ENCODE measurements at regions not wholly inside any gene's neighbourhood (a gene's known extent, or its start where the extent isn't known, plus 50 kb on each side); places are given as distances from the start of the nearest gene placed in this dataset.

DNA sequence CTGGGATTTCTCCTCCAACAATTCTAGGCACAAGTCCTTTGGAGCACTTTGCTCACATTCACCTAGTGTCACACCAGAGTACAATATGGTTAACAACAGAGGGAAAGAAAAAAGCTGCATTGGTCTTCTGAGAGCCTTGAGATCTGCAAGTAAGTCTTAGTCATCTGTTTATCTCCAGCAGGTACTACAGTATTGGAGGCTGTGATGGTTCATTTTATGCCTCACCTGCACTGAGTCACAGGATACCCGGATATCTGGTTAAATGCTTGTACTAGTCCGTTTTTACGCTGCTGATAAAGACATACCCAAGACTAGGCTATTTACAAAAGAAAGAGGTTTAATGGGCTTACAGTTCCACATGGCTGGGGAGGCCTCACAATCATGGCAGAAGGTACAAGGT lies 525.0 kb downstream of the NR2F1-AS1 start:
- H3K9me3 ChIP-seq (ENCODE audit: control insufficient read depth, insufficient read depth, low read depth, low read length): no peaks in the 10 kb centered on the region
- no peak for DNase-seq (ENCODE audit: low read depth in 2 of 2)
- no peaks in the 10 kb centered on the region for H3K27me3 ChIP-seq (ENCODE audit: control insufficient read depth, insufficient read depth, low read length)
- H2AFZ ChIP-seq (ENCODE audit: low read length): no peak overlapping the region
- no peak for TF ChIP-seq EZH2 (IDR thresholded peaks at IDR 0.05; ENCODE audit: low read length, missing control alignments)
- TF ChIP-seq, protein P1, sequence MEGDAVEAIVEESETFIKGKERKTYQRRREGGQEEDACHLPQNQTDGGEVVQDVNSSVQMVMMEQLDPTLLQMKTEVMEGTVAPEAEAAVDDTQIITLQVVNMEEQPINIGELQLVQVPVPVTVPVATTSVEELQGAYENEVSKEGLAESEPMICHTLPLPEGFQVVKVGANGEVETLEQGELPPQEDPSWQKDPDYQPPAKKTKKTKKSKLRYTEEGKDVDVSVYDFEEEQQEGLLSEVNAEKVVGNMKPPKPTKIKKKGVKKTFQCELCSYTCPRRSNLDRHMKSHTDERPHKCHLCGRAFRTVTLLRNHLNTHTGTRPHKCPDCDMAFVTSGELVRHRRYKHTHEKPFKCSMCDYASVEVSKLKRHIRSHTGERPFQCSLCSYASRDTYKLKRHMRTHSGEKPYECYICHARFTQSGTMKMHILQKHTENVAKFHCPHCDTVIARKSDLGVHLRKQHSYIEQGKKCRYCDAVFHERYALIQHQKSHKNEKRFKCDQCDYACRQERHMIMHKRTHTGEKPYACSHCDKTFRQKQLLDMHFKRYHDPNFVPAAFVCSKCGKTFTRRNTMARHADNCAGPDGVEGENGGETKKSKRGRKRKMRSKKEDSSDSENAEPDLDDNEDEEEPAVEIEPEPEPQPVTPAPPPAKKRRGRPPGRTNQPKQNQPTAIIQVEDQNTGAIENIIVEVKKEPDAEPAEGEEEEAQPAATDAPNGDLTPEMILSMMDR (conservative IDR thresholded peaks at IDR 0.05 in 1 of 2, IDR thresholded peaks at IDR 0.05 in 1 of 2; ENCODE audit: low read depth in 1 of 2, low read length in 2 of 2): no peak
- H3K36me3 ChIP-seq (ENCODE audit: control insufficient read depth, insufficient read depth, low read length): no peaks in the 10 kb centered on the region
- H4K20me1 ChIP-seq (ENCODE audit: control insufficient read depth, extremely low read depth, insufficient read depth, low read length): no peaks in the 10 kb centered on the region
- H3K79me2 ChIP-seq (ENCODE audit: control insufficient read depth, insufficient read depth, low read length): no peaks in the 10 kb centered on the region
- H3K4me1 ChIP-seq (ENCODE audit: control insufficient read depth, extremely low read depth, insufficient read depth, low read length): peaks cover 2% of the 10 kb centered on the region
- H3K4me3 ChIP-seq (replicated peaks in 1 of 4; ENCODE audit: control extremely low read depth in 1 of 4, insufficient read depth in 1 of 4, low read depth in 3 of 4, low read length in 4 of 4): no peak overlapping the region
- H3K4me2 ChIP-seq (ENCODE audit: extremely low read depth, insufficient read depth, low read length): no peak overlapping the region
- no peak overlapping the region for H3K9ac ChIP-seq (ENCODE audit: insufficient read depth, low read length)
- no peak overlapping the region for H3K27ac ChIP-seq (ENCODE audit: insufficient read depth, low read length)

DNA sequence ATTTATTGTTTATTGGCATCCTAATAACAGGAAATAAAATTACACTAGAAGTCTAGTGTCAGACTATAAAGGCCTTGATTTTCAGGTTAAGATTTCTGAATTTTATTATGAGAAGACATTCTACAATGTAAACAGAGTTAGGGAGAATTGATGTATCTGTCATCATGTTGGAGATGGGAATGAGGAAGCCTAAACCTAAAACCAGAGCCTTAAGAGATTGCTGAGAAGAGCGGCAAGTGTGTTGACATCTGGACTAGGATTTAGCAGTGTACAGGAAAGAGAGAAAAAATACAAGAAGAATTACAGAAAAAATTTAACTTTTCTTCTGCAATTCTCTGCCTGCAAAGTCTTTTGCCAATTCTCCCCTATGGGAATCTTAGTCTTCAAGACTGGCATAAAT lies 525.5 kb downstream of the NR2F1-AS1 start:
- Histone ChIP-seq H2AFZ (ENCODE audit: low read length) (no peak overlapping the region), H3K9ac (ENCODE audit: insufficient read depth, low read length) (no peak overlapping the region), H3K4me2 (ENCODE audit: extremely low read depth, insufficient read depth, low read length) (no peak overlapping the region), H3K4me1 (ENCODE audit: control insufficient read depth, extremely low read depth, insufficient read depth, low read length) (peaks cover 2% of the 10 kb centered on the region), H4K20me1 (ENCODE audit: control insufficient read depth, extremely low read depth, insufficient read depth, low read length) (no peaks in the 10 kb centered on the region), H3K36me3 (ENCODE audit: control insufficient read depth, insufficient read depth, low read length) (no peaks in the 10 kb centered on the region), H3K79me2 (ENCODE audit: control insufficient read depth, insufficient read depth, low read length) (no peaks in the 10 kb centered on the region), H3K4me3 (replicated peaks in 1 of 4; ENCODE audit: control extremely low read depth in 1 of 4, insufficient read depth in 1 of 4, low read depth in 3 of 4, low read length in 4 of 4) (no peak overlapping the region), H3K27me3 (ENCODE audit: control insufficient read depth, insufficient read depth, low read length) (no peaks in the 10 kb centered on the region), H3K9me3 (ENCODE audit: control insufficient read depth, insufficient read depth, low read depth, low read length) (no peaks in the 10 kb centered on the region), H3K27ac (ENCODE audit: insufficient read depth, low read length) (no peak overlapping the region)
- no peak for DNase-seq (ENCODE audit: low read depth in 2 of 2)
- TF ChIP-seq EZH2 (IDR thresholded peaks at IDR 0.05; ENCODE audit: low read length, missing control alignments): no peak
- TF ChIP-seq, protein P1 (conservative IDR thresholded peaks at IDR 0.05 in 1 of 2, IDR thresholded peaks at IDR 0.05 in 1 of 2; ENCODE audit: low read depth in 1 of 2, low read length in 2 of 2): no peak

DNA sequence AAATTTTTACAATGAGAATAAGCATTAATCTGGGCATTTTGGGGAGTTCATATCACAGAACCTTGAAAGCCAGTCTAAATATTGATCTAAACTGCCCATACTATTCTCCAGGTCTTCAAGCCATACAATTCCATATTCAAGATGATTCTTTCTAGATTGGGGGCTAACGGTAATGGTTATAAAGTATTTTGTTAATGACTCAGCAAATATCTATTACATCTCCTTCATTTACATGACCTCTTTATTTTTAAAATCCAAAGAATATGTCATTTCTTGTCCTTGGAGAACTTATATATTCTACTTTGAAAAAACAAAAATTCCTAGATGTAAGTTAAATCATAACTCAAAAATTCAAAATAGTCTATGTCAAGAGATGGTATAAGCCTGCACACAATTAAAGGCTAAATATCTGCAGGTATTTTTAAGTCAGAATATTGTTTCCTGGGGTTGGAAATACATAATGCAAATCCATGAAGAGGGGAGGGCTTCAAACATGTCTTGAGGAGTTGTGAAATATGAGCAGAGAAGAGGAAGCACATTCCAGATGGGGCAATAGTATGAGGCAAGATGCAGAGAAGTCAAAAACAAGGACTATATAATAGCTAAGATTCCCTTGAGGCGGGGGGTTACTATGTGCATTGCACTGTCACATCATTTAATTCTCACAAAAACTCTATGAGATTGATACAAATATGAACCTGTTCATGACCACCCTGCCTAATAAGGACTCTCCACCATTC lies 526.4 kb downstream of the NR2F1-AS1 start:
- peak in 1 of 2 donors; percentile 83 for DNase-seq (ENCODE audit: low read depth in 2 of 2)
- Histone ChIP-seq H3K4me3 (replicated peaks in 1 of 4; ENCODE audit: control extremely low read depth in 1 of 4, insufficient read depth in 1 of 4, low read depth in 3 of 4, low read length in 4 of 4) (no peak overlapping the region), H3K36me3 (ENCODE audit: control insufficient read depth, insufficient read depth, low read length) (no peaks in the 10 kb centered on the region), H3K4me1 (ENCODE audit: control insufficient read depth, extremely low read depth, insufficient read depth, low read length) (peaks cover 2% of the 10 kb centered on the region), H2AFZ (ENCODE audit: low read length) (no peak overlapping the region), H3K27me3 (ENCODE audit: control insufficient read depth, insufficient read depth, low read length) (no peaks in the 10 kb centered on the region), H4K20me1 (ENCODE audit: control insufficient read depth, extremely low read depth, insufficient read depth, low read length) (no peaks in the 10 kb centered on the region), H3K27ac (ENCODE audit: insufficient read depth, low read length) (no peak overlapping the region), H3K9ac (ENCODE audit: insufficient read depth, low read length) (no peak overlapping the region), H3K4me2 (ENCODE audit: extremely low read depth, insufficient read depth, low read length) (no peak overlapping the region), H3K79me2 (ENCODE audit: control insufficient read depth, insufficient read depth, low read length) (no peaks in the 10 kb centered on the region), H3K9me3 (ENCODE audit: control insufficient read depth, insufficient read depth, low read depth, low read length) (no peaks in the 10 kb centered on the region)
- TF ChIP-seq, protein P1 (conservative IDR thresholded peaks at IDR 0.05 in 1 of 2, IDR thresholded peaks at IDR 0.05 in 1 of 2; ENCODE audit: low read depth in 1 of 2, low read length in 2 of 2): no peak
- no peak for TF ChIP-seq EZH2 (IDR thresholded peaks at IDR 0.05; ENCODE audit: low read length, missing control alignments)

All from fibroblast of lung (primary cell).